Right ventricle myocardium superior (tissue), 1 donor: ENCODE measurements at regions not wholly inside any gene's neighbourhood (a gene's known extent, or its start where the extent isn't known, plus 50 kb on each side); places are given as distances from the start of the nearest gene placed in this dataset.
"Not testable (repeated sequence)": the region's sequence is repeated elsewhere in the genome, so short reads cannot be mapped to it uniquely, and the experiment has no call there.

ENCODE experiments used
- ATAC-seq: fragments of 200-7000 bp; cut with Tn5 transposase; one replicate; pipeline ENCODE4 v1.9.1; 2020; ENCODE audit warnings: mild to moderate bottlenecking; ENCODE audit not compliant: poor library complexity
- DNase-seq: peaks from one replicate; pipeline ENCODE4 v3.0.0-alpha.2; 2020
- intact Hi-C: fragments of 100-400 bp; cut with DNase I; formaldehyde crosslinking; loops from one replicate; pipeline ENCODE4 v1.11.2; 2022
- donor health status: DM: no; HTN: yes; CAD: no; lungs with severe emphysema.

- intact Hi-C loops = no loop called here
- ATAC-seq (no peak), DNase-seq (no peak)
Measured at GRCh38 chr5:110812639-110813038, 73.8 kb downstream of the SLC25A46 start.

GRCh38 chr5:110815916-110816605 is 77.3 kb downstream of the SLC25A46 start:
- intact Hi-C loops = no loop called here
- DNase-seq = no peak
- no peak for ATAC-seq

- DNase-seq (no peak), ATAC-seq (no peak)
- intact Hi-C loops = no loop called here
Measured at GRCh38 chr5:110817459-110817858, 78.7 kb downstream of the SLC25A46 start.

GRCh38 chr5:110823571-110823970 is 84.8 kb downstream of the SLC25A46 start:
- DNase-seq (no peak), ATAC-seq (no peak)
- intact Hi-C loops = no loop called here

- intact Hi-C loops = no loop called here
- no peak for ATAC-seq
- no peak for DNase-seq
Measured at GRCh38 chr5:110824936-110825441, 86.2 kb downstream of the SLC25A46 start.

- DNase-seq = no peak
- intact Hi-C loops = no loop called here
- no peak for ATAC-seq
Measured at GRCh38 chr5:110832683-110833082, 93.9 kb downstream of the SLC25A46 start.

GRCh38 chr5:110834933-110835332 is 96.1 kb downstream of the SLC25A46 start:
- DNase-seq, intact Hi-C loops, ATAC-seq: not testable (repeated sequence)

GRCh38 chr5:110836851-110837250 is 98.0 kb downstream of the SLC25A46 start:
- intact Hi-C loops = no loop called here

GRCh38 chr5:110838357-110838756 is 99.5 kb downstream of the SLC25A46 start:
- DNase-seq, intact Hi-C loops, ATAC-seq: not testable (repeated sequence)

More at GRCh38 chr5:110836851-110837250, 98.0 kb downstream of the SLC25A46 start:
- DNase-seq (no peak), ATAC-seq (no peak)

- intact Hi-C loops = no loop called here
- no peak for ATAC-seq
- DNase-seq = no peak
Measured at GRCh38 chr5:110838961-110839360, 100.2 kb downstream of the SLC25A46 start.

- intact Hi-C loops = no loop called here
- peak; percentile 38 for DNase-seq
- ATAC-seq = no peak
Measured at GRCh38 chr5:110840347-110840960, 101.6 kb downstream of the SLC25A46 start.

- intact Hi-C loops = no loop called here
- DNase-seq (no peak), ATAC-seq (no peak)
Measured at GRCh38 chr5:110841137-110841536, 102.3 kb downstream of the SLC25A46 start.

GRCh38 chr5:110842948-110843347 is 104.1 kb downstream of the SLC25A46 start:
- ATAC-seq = no peak
- no peak for DNase-seq
- intact Hi-C loops = no loop called here

GRCh38 chr5:110844251-110844650 is 105.4 kb downstream of the SLC25A46 start:
- DNase-seq = no peak
- ATAC-seq = no peak
- intact Hi-C loops = no loop called here

GRCh38 chr5:110846398-110847001 is 107.7 kb downstream of the SLC25A46 start:
- intact Hi-C loops = no loop called here
- DNase-seq (no peak), ATAC-seq (no peak)

GRCh38 chr5:110851357-110851756 is 112.5 kb downstream of the SLC25A46 start:
- DNase-seq (no peak), ATAC-seq (no peak)
- intact Hi-C loops = no loop called here

GRCh38 chr5:110852053-110852452 is 113.2 kb downstream of the SLC25A46 start:
- DNase-seq = no peak
- intact Hi-C loops = no loop called here
- ATAC-seq = no peak

- intact Hi-C loops = no loop called here
Measured at GRCh38 chr5:110852541-110852940, 113.7 kb downstream of the SLC25A46 start.

GRCh38 chr5:110853267-110853666 is 114.5 kb downstream of the SLC25A46 start:
- DNase-seq = no peak
- intact Hi-C loops = no loop called here
- ATAC-seq = no peak

More at GRCh38 chr5:110852541-110852940, 113.7 kb downstream of the SLC25A46 start:
- DNase-seq = no peak
- ATAC-seq = no peak

- intact Hi-C loops = no loop called here
- no peak for DNase-seq
- ATAC-seq = no peak
Measured at GRCh38 chr5:110854200-110854599, 115.4 kb downstream of the SLC25A46 start.
